IMR-90 (cell line): ENCODE measurements at regions not wholly inside any gene's neighbourhood (a gene's known extent, or its start where the extent isn't known, plus 50 kb on each side); places are given as distances from the start of the nearest gene placed in this dataset.

Experiments
- ATAC-seq: fragments of 200-7000 bp; cut with Tn5 transposase; 2 replicates; pipeline ENCODE4 v1.9.1; 2020; ENCODE audit warnings: low read depth, mild to moderate bottlenecking, moderate library complexity
- BruUV-seq: library from RNA; stranded (reverse); fragments of 400-500 nt; replicated peaks from 2 replicates; lab custom pipeline; 2021; lab: Mats Ljungman, UMichigan
- CTCF ChIA-PET: fragments of 300-600 bp; formaldehyde crosslinking; extraction: SDS; loops from one replicate; lab custom pipeline; 2021; ENCODE audit warnings: antibody characterized with exemption; lab: Yijun Ruan, JAX
- POLR2A ChIA-PET: fragments of 300-600 bp; sonication (Branson Sonifier 250); formaldehyde crosslinking; loops from one replicate; lab custom pipeline; 2022; ENCODE audit warnings: antibody characterized with exemption; ENCODE audit not compliant: unreplicated experiment; lab: Charles Lee
- DNase-seq: peaks from one replicate; pipeline ENCODE4 v3.0.0; 2013
- H2AFZ ChIP-seq: replicated peaks from 2 replicates; pipeline ENCODE3; 2013; ENCODE audit warnings: low read length, mild to moderate bottlenecking; ENCODE audit not compliant: poor library complexity
- H2AK5ac ChIP-seq: 2 replicates; pipeline ENCODE4 v1.6.1; 2013; ENCODE audit warnings: low read depth, low read length, inconsistent platforms
- H2AK9ac ChIP-seq: replicated peaks from 2 replicates; pipeline ENCODE3; 2013; ENCODE audit warnings: mild to moderate bottlenecking, low read depth, low read length, moderate library complexity; ENCODE audit not compliant: poor library complexity
- H2BK120ac ChIP-seq: 2 replicates; pipeline ENCODE4 v1.6.1; 2013; ENCODE audit warnings: low read depth, low read length, inconsistent platforms
- H2BK15ac ChIP-seq: 3 replicates; pipeline ENCODE4 v1.6.1; 2013; ENCODE audit warnings: low read depth, low read length, inconsistent platforms
- H2BK20ac ChIP-seq: 2 replicates; pipeline ENCODE4 v1.6.1; 2013; ENCODE audit warnings: low read depth, mild to moderate bottlenecking, inconsistent platforms, low read length, moderate library complexity
- H2BK5ac ChIP-seq: 2 replicates; pipeline ENCODE4 v1.6.1; 2013; ENCODE audit warnings: mild to moderate bottlenecking, low read depth, low read length, inconsistent platforms; ENCODE audit not compliant: poor library complexity, severe bottlenecking
- H3K14ac ChIP-seq: replicated peaks from 2 replicates; pipeline ENCODE4 v1.6.1; 2013; ENCODE audit warnings: low read depth, low read length, inconsistent platforms
- H3K18ac ChIP-seq: 2 replicates; pipeline ENCODE4 v1.6.1; 2013; ENCODE audit warnings: low read depth, low read length, control low read depth
- H3K23ac ChIP-seq: 2 replicates; pipeline ENCODE4 v1.6.1; 2013; ENCODE audit warnings: low read depth, low read length, inconsistent platforms
- H3K27ac ChIP-seq: 2 replicates; pipeline ENCODE4 v1.5.1; 2013; ENCODE audit warnings: mild to moderate bottlenecking, control low read depth, low read length; ENCODE audit not compliant: insufficient read depth
- H3K27me3 ChIP-seq: 2 replicates; pipeline ENCODE4 v1.6.1; 2013; ENCODE audit warnings: low read length; ENCODE audit not compliant: control insufficient read depth, insufficient read depth
- H3K36me3 ChIP-seq: 2 replicates; pipeline ENCODE4 v1.6.1; 2013; ENCODE audit warnings: low read length, mixed read lengths; ENCODE audit not compliant: control insufficient read depth, insufficient read depth
- H3K4ac ChIP-seq: 2 replicates; pipeline ENCODE4 v1.6.1; 2013; ENCODE audit warnings: low read depth, low read length, inconsistent platforms
- H3K4me1 ChIP-seq: 2 replicates; pipeline ENCODE4 v1.6.1; 2013; ENCODE audit warnings: low read length, mixed read lengths; ENCODE audit not compliant: control insufficient read depth, insufficient read depth
- H3K4me2 ChIP-seq: 2 replicates; pipeline ENCODE4 v1.6.1; 2013; ENCODE audit warnings: low read depth, mild to moderate bottlenecking, control low read depth, low read length, moderate library complexity
- H3K4me3 ChIP-seq: 2 replicates; pipeline ENCODE4 v1.5.1; 2013; ENCODE audit warnings: low read depth, mild to moderate bottlenecking, control low read depth, low read length, moderate library complexity; ENCODE audit not compliant: insufficient read depth
- H3K56ac ChIP-seq: 2 replicates; pipeline ENCODE4 v1.6.1; 2013; ENCODE audit warnings: low read length, inconsistent platforms; ENCODE audit not compliant: insufficient read depth; ENCODE audit errors: extremely low read depth
- H3K79me1 ChIP-seq, 2 experiments: 2 replicates each; pipeline ENCODE4 v1.6.1; 2013; ENCODE audit warnings: low read length in 2 of 2, inconsistent platforms in 1 of 2, low read depth in 1 of 2
- H3K9ac ChIP-seq: 2 replicates; pipeline ENCODE4 v1.6.1; 2013; ENCODE audit warnings: low read depth, low read length, control low read depth
- H3K9me1 ChIP-seq: 2 replicates; pipeline ENCODE4 v1.6.1; 2013; ENCODE audit warnings: low read length, inconsistent platforms; ENCODE audit not compliant: insufficient read depth
- H3K9me3 ChIP-seq: 2 replicates; pipeline ENCODE4 v1.6.1; 2013; ENCODE audit warnings: low read length; ENCODE audit not compliant: control insufficient read depth, insufficient read depth
- H4K20me1 ChIP-seq: 2 replicates; pipeline ENCODE4 v1.6.1; 2013; ENCODE audit warnings: low read length, inconsistent platforms; ENCODE audit not compliant: insufficient read depth
- H4K5ac ChIP-seq: 2 replicates; pipeline ENCODE4 v1.6.1; 2013; ENCODE audit warnings: mild to moderate bottlenecking, low read depth, low read length, control low read depth
- H4K8ac ChIP-seq, 2 experiments: 2 replicates each; pipeline ENCODE4 v1.6.1; 2013; ENCODE audit warnings: low read depth in 2 of 2, low read length in 2 of 2, control low read depth in 1 of 2, inconsistent platforms in 1 of 2
- H4K91ac ChIP-seq: 2 replicates; pipeline ENCODE4 v1.6.1; 2013; ENCODE audit warnings: low read depth, low read length, inconsistent platforms; ENCODE audit not compliant: insufficient read depth
- BHLHE40 ChIP-seq: fragments of 150-350 bp; IDR thresholded peaks from 2 replicates; pipeline ENCODE4 v1.6.1; 2016; ENCODE audit warnings: mild to moderate bottlenecking, low read depth, low read length
- CEBPB ChIP-seq: IDR thresholded peaks from 2 replicates; pipeline ENCODE4 v1.6.1; 2012; ENCODE audit warnings: low read depth, low read length, improper control_type of control experiment
- FOS ChIP-seq: fragments of 150-350 bp; IDR thresholded peaks from 2 replicates; pipeline ENCODE4 v1.6.1; 2016; ENCODE audit warnings: low read depth, low read length
- MAFK ChIP-seq: IDR thresholded peaks from 2 replicates; pipeline ENCODE4 v1.6.1; 2012; ENCODE audit warnings: low read depth, low read length, improper control_type of control experiment
- MAZ ChIP-seq: IDR thresholded peaks from 2 replicates; pipeline ENCODE4 v1.6.1; 2012; ENCODE audit warnings: low read depth, mild to moderate bottlenecking, low read length, improper control_type of control experiment, moderate library complexity, borderline replicate concordance
- MXI1 ChIP-seq: IDR thresholded peaks from 2 replicates; pipeline ENCODE4 v1.6.1; 2012; ENCODE audit warnings: low read depth, mild to moderate bottlenecking, low read length, moderate library complexity, borderline replicate concordance
- NFE2L2 ChIP-seq: fragments of 150-350 bp; IDR thresholded peaks from 2 replicates; pipeline ENCODE4 v1.6.1; 2016; ENCODE audit warnings: low read depth, mild to moderate bottlenecking, low read length
- RCOR1 ChIP-seq: IDR thresholded peaks from 2 replicates; pipeline ENCODE4 v1.6.1; 2012; ENCODE audit warnings: mild to moderate bottlenecking, low read length, improper control_type of control experiment; ENCODE audit not compliant: insufficient replicate concordance
- SMC3 ChIP-seq: fragments of 150-350 bp; IDR thresholded peaks from 2 replicates; pipeline ENCODE4 v1.6.1; 2016; ENCODE audit warnings: low read depth, mild to moderate bottlenecking, antibody characterized with exemption, low read length, moderate library complexity
- WGBS, 2 experiments: methylation state at CpG; one replicate each; pipeline versions ENCODE4 v1.1.5 to v1.1.7; 2013; ENCODE audit warnings: missing lambda C conversion rate in 2 of 2; ENCODE audit not compliant: insufficient read length in 1 of 2; ENCODE audit errors: extremely low coverage in 2 of 2; 5-methylcytosine and 5-hydroxymethylcytosine counted together
- dilution Hi-C: fragments of 300-500 bp; cut with HindIII; formaldehyde crosslinking; loops from one replicate; pipeline ENCODE4 v1.14.3; 2018; ENCODE audit warnings: low sequenced_read_pairs; ENCODE audit not compliant: unreplicated experiment
- in situ Hi-C: fragments of 300-500 bp; cut with MboI; formaldehyde crosslinking; loops from 3 replicates; pipeline ENCODE4 v1.14.3; 2019; ENCODE audit warnings: low sequenced_read_pairs, inconsistent platforms, mixed read lengths
- intact Hi-C: fragments of 100-400 bp; cut with micrococcal nuclease; formaldehyde crosslinking; loops from 2 replicates; pipeline ENCODE4 v1.10.0; 2022

DNA sequence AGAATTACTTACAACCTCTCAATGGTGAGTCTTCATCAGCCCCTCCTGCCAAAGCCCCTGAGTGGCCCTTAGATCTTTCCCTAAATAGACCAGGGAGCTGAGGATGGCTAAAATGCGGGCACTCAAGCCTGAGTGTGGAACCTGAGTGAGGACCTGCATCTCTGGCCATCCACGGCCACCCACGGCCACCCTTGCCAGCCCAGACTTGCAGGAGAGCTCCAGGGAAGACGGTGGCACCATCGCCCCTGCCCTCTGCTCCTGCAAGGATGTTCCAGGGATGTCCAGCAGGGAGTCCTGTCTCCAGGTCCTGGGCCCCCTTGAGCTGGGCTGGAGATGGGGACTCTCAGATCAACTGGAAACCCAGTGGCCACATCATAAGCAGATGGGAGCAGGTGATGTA lies 68.2 kb upstream of the OLFM1 start:
- Histone ChIP-seq H3K9me1 (no peaks in the 10 kb centered on the region), H3K36me3 (no peaks in the 10 kb centered on the region), H4K20me1 (no peaks in the 10 kb centered on the region), H2AFZ (no peak overlapping the region), H3K18ac (no peak overlapping the region), H3K4ac (no peak overlapping the region), H2BK15ac (no peak overlapping the region), H3K9me3 (no peaks in the 10 kb centered on the region), H3K79me1 (no peaks in the 10 kb centered on the region), H3K9ac (no peak overlapping the region), H2AK5ac (no peak overlapping the region), H3K4me2 (no peak overlapping the region), H3K14ac (no peak overlapping the region), H4K91ac (no peak overlapping the region), H3K4me1 (no peaks in the 10 kb centered on the region), H3K56ac (no peak overlapping the region), H2BK120ac (no peak overlapping the region), H4K5ac (no peak overlapping the region), H2AK9ac (no peak overlapping the region), H2BK5ac (no peak overlapping the region), H3K27me3 (peaks cover 7% of the 10 kb centered on the region; the same call in 1 of the 2 replicates), H3K23ac (no peak overlapping the region), H4K8ac (no peak overlapping the region), H2BK20ac (no peak overlapping the region), H3K4me3 (no peak overlapping the region), H3K27ac (no peak overlapping the region)
- no TSS peak for BruUV-seq
- dilution Hi-C loops (no loop called here), intact Hi-C loops (no loop called here), in situ Hi-C loops (no loop called here)
- TF ChIP-seq MAZ = no peak
- TF ChIP-seq CEBPB = no peak
- no peak for TF ChIP-seq SMC3
- TF ChIP-seq MXI1 = no peak
- no peak for TF ChIP-seq RCOR1
- TF ChIP-seq FOS = no peak
- no peak for TF ChIP-seq MAFK
- no peak for TF ChIP-seq NFE2L2
- TF ChIP-seq BHLHE40 = no peak
- 33% methylated on average over 2 of the region's 5 CpGs; no CpG with 5 or more reads in 1 of the 2 experiments for WGBS, 2 experiments
- CTCF ChIA-PET = no interaction called here
- ATAC-seq (no peak), DNase-seq (no peak)
- POLR2A ChIA-PET = no interaction called here
